ENCODE measurements at regions not wholly inside any gene's neighbourhood (a gene's known extent, or its start where the extent isn't known, plus 50 kb on each side); places are given as distances from the start of the nearest gene placed in this dataset.

GRCh38 chr1:11421443-11421842, 57.5 kb upstream of the DISP3 start:
- Histone ChIP-seq H4K20me1 (ENCODE audit: insufficient read depth, low read length) (no peaks in the 10 kb centered on the region), H3K27ac (ENCODE audit: low read depth, low read length, poor library complexity, severe bottlenecking) (no peak overlapping the region), H3K79me2 (ENCODE audit: insufficient read depth, low read length) (no peaks in the 10 kb centered on the region), H3F3A (ENCODE audit: insufficient read depth, low read length) (no peaks in the 10 kb centered on the region), H3K4me2 (ENCODE audit: low read length) (no peak overlapping the region), H2AFZ (ENCODE audit: low read length) (no peak overlapping the region), H3K9ac (ENCODE audit: low read length) (no peak overlapping the region), H3K9me3 (ENCODE audit: low read length) (no peaks in the 10 kb centered on the region), H3K36me3 (ENCODE audit: insufficient read depth, low read length) (no peaks in the 10 kb centered on the region), H3K4me1 (ENCODE audit: insufficient read depth, low read length, severe bottlenecking) (no peaks in the 10 kb centered on the region), H3K4me3 (ENCODE audit: low read depth, low read length, poor library complexity, severe bottlenecking) (no peak overlapping the region), H3K27me3 (ENCODE audit: insufficient read depth, low read length) (peaks cover 4% of the 10 kb centered on the region; the same call in 1 of the 2 replicates), H3K9me2 (ENCODE audit: low read depth, low read length) (no peaks in the 10 kb centered on the region)
- TF ChIP-seq CTCF (IDR thresholded peaks at IDR 0.05; ENCODE audit: low read length), result no peak
- no peak for TF ChIP-seq EZH2 (IDR thresholded peaks at IDR 0.05; ENCODE audit: borderline replicate concordance, low read length)

GRCh38 chr1:11422686-11423085, 56.3 kb upstream of the DISP3 start:
- H2AFZ ChIP-seq (ENCODE audit: low read length), result no peak overlapping the region
- no peak overlapping the region for H3K27ac ChIP-seq (ENCODE audit: low read depth, low read length, poor library complexity, severe bottlenecking)
- no peaks in the 10 kb centered on the region for H3K4me1 ChIP-seq (ENCODE audit: insufficient read depth, low read length, severe bottlenecking)
- H3K36me3 ChIP-seq (ENCODE audit: insufficient read depth, low read length), result no peaks in the 10 kb centered on the region
- peaks cover 4% of the 10 kb centered on the region; the same call in 1 of the 2 replicates for H3K27me3 ChIP-seq (ENCODE audit: insufficient read depth, low read length)
- H3K9me2 ChIP-seq (ENCODE audit: low read depth, low read length), result no peaks in the 10 kb centered on the region
- H3F3A ChIP-seq (ENCODE audit: insufficient read depth, low read length), result no peaks in the 10 kb centered on the region
- no peaks in the 10 kb centered on the region for H4K20me1 ChIP-seq (ENCODE audit: insufficient read depth, low read length)
- no peak overlapping the region for H3K4me2 ChIP-seq (ENCODE audit: low read length)
- TF ChIP-seq CTCF (IDR thresholded peaks at IDR 0.05; ENCODE audit: low read length) (no peak), EZH2 (IDR thresholded peaks at IDR 0.05; ENCODE audit: borderline replicate concordance, low read length) (no peak)
- no peaks in the 10 kb centered on the region for H3K79me2 ChIP-seq (ENCODE audit: insufficient read depth, low read length)
- no peaks in the 10 kb centered on the region for H3K9me3 ChIP-seq (ENCODE audit: low read length)
- no peak overlapping the region for H3K4me3 ChIP-seq (ENCODE audit: low read depth, low read length, poor library complexity, severe bottlenecking)
- no peak overlapping the region for H3K9ac ChIP-seq (ENCODE audit: low read length)

- Histone ChIP-seq H3K4me2 (ENCODE audit: low read length) (no peak overlapping the region), H3K4me3 (ENCODE audit: low read depth, low read length, poor library complexity, severe bottlenecking) (no peak overlapping the region), H3K27me3 (ENCODE audit: insufficient read depth, low read length) (no peaks in the 10 kb centered on the region; the same call in 1 of the 2 replicates), H3K36me3 (ENCODE audit: insufficient read depth, low read length) (no peaks in the 10 kb centered on the region), H3K9me3 (ENCODE audit: low read length) (no peaks in the 10 kb centered on the region), H3K9ac (ENCODE audit: low read length) (no peak overlapping the region), H3K79me2 (ENCODE audit: insufficient read depth, low read length) (no peaks in the 10 kb centered on the region), H4K20me1 (ENCODE audit: insufficient read depth, low read length) (no peaks in the 10 kb centered on the region), H3K9me2 (ENCODE audit: low read depth, low read length) (no peaks in the 10 kb centered on the region), H3K4me1 (ENCODE audit: insufficient read depth, low read length, severe bottlenecking) (no peaks in the 10 kb centered on the region), H3F3A (ENCODE audit: insufficient read depth, low read length) (no peaks in the 10 kb centered on the region), H3K27ac (ENCODE audit: low read depth, low read length, poor library complexity, severe bottlenecking) (no peak overlapping the region), H2AFZ (ENCODE audit: low read length) (no peak overlapping the region)
- TF ChIP-seq CTCF (IDR thresholded peaks at IDR 0.05; ENCODE audit: low read length), result no peak
- no peak for TF ChIP-seq EZH2 (IDR thresholded peaks at IDR 0.05; ENCODE audit: borderline replicate concordance, low read length)
These were observed 52.3 kb upstream of the DISP3 start for GRCh38 chr1:11426617-11427016.

All from OCI-LY1 (cell line).